Activated CD8-positive, alpha-beta T cell treated with anti-CD3 and anti-CD28 coated beads for 36 hours (primary cell): ENCODE measurements at regions not wholly inside any gene's neighbourhood (a gene's known extent, or its start where the extent isn't known, plus 50 kb on each side); places are given as distances from the start of the nearest gene placed in this dataset.

Source experiments
- ATAC-seq: fragments of 200-7000 bp; cut with Tn5 transposase; one replicate; pipeline ENCODE4 v1.10.0; 2021; ENCODE audit warnings: mild to moderate bottlenecking, moderate library complexity
- CTCF ChIA-PET: fragments of 350-600 bp; sonication (Branson Sonifier 250); formaldehyde crosslinking; loops from one replicate; lab custom pipeline; 2021; ENCODE audit warnings: antibody characterized with exemption; lab: Charles Lee
- POLR2A ChIA-PET: fragments of 350-600 bp; sonication (Branson Sonifier 250); formaldehyde crosslinking; loops from one replicate; lab custom pipeline; 2021; ENCODE audit warnings: antibody characterized with exemption; lab: Charles Lee
- DNase-seq: peaks from one replicate; pipeline ENCODE4 v3.0.0-alpha.2; 2020
- H3K27ac Mint-ChIP-seq: one replicate; pipeline ENCODE4 v1.8.0; 2021; ENCODE audit warnings: mild to moderate bottlenecking, mixed read lengths
- H3K27me3 Mint-ChIP-seq: one replicate; pipeline ENCODE4 v1.8.0; 2021; ENCODE audit warnings: mixed read lengths
- H3K36me3 Mint-ChIP-seq: one replicate; pipeline ENCODE4 v1.8.0; 2021; ENCODE audit warnings: low read depth, mixed read lengths
- H3K4me1 Mint-ChIP-seq: one replicate; pipeline ENCODE4 v1.8.0; 2021; ENCODE audit warnings: low read depth, mixed read lengths
- H3K4me3 Mint-ChIP-seq: one replicate; pipeline ENCODE4 v1.8.0; 2021; ENCODE audit warnings: mild to moderate bottlenecking, moderate library complexity, mixed read lengths
- H3K9me3 Mint-ChIP-seq: one replicate; pipeline ENCODE4 v1.8.0; 2021; ENCODE audit warnings: mixed read lengths
- intact Hi-C: fragments of 100-400 bp; cut with micrococcal nuclease; formaldehyde crosslinking; loops from one replicate; pipeline ENCODE4 v1.10.0; 2022
- TF ChIP-seq, protein P1 (sequence below): fragments of 200-600 bp; IDR thresholded peaks from one replicate; pipeline ENCODE4 v1.8.0; 2022; ENCODE audit warnings: antibody characterized with exemption, mild to moderate bottlenecking

DNA sequence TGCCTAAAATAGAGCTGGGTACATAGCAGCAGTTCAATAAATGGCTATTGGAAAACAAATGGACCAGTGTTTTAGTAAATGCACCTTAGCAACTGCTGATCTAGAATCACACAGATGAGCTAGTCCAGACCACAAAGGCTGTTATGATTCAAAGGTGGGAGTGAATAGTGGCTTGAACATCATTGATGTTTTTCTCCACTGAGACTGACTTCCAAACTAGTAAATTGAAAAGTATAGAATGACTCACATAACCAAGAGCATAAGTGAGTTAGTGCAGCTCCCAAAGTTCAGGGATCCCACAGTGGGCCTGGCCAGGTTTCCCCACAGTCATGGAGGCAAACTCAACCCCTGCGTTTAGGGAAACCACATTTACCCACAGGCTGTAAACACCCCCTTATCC, 106.7 kb upstream of the YPEL5 start:
- POLR2A ChIA-PET: no interaction called here
- intact Hi-C loops: no loop called here
- Mint-ChIP-seq H3K9me3 (no peaks in the 10 kb centered on the region), H3K27me3 (peaks cover 13% of the 10 kb centered on the region), H3K4me3 (no peak overlapping the region), H3K36me3 (no peaks in the 10 kb centered on the region), H3K4me1 (no peaks in the 10 kb centered on the region), H3K27ac (no peak overlapping the region)
- DNase-seq (no peak), ATAC-seq (peak; percentile 37)
- TF ChIP-seq, protein P1, sequence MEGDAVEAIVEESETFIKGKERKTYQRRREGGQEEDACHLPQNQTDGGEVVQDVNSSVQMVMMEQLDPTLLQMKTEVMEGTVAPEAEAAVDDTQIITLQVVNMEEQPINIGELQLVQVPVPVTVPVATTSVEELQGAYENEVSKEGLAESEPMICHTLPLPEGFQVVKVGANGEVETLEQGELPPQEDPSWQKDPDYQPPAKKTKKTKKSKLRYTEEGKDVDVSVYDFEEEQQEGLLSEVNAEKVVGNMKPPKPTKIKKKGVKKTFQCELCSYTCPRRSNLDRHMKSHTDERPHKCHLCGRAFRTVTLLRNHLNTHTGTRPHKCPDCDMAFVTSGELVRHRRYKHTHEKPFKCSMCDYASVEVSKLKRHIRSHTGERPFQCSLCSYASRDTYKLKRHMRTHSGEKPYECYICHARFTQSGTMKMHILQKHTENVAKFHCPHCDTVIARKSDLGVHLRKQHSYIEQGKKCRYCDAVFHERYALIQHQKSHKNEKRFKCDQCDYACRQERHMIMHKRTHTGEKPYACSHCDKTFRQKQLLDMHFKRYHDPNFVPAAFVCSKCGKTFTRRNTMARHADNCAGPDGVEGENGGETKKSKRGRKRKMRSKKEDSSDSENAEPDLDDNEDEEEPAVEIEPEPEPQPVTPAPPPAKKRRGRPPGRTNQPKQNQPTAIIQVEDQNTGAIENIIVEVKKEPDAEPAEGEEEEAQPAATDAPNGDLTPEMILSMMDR: no peak
- CTCF ChIA-PET: interaction anchor here (1.2 kb wide), 1 partner anchor 117 kb away, joined by 3 read pairs; no protein-coding TSS in a partner anchor

DNA sequence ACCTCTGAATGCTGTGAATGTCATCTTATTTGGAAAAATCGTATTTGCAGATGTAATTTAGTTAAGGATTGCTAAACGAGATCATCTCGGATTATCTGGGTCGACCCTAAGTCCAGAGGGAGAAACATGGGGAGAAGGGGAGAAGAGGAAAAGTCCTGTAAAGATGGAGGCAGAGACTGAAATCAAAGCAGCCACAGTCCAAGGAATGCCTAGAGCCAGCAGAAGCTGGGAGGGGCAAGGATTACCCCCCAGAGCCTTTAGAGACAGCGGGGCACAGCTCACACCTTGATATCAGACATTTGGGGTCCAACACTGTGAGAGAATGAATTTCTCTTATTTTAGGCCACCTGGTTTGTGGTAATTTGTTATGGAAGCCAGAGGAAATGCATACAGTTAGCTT, 104.9 kb upstream of the YPEL5 start:
- Mint-ChIP-seq H3K27me3 (peaks cover 13% of the 10 kb centered on the region), H3K36me3 (no peaks in the 10 kb centered on the region), H3K4me1 (no peaks in the 10 kb centered on the region), H3K9me3 (no peaks in the 10 kb centered on the region), H3K4me3 (no peak overlapping the region), H3K27ac (no peak overlapping the region)
- ATAC-seq: no peak
- TF ChIP-seq, protein P1: no peak
- DNase-seq: no peak
- ChIA-PET POLR2A (no interaction called here), CTCF (interaction anchor here (1.4 to 1.5 kb wide), 2 partner anchors 16 to 120 kb away, joined by 5 read pairs; no protein-coding TSS in a partner anchor)
- intact Hi-C loops: no loop called here

DNA sequence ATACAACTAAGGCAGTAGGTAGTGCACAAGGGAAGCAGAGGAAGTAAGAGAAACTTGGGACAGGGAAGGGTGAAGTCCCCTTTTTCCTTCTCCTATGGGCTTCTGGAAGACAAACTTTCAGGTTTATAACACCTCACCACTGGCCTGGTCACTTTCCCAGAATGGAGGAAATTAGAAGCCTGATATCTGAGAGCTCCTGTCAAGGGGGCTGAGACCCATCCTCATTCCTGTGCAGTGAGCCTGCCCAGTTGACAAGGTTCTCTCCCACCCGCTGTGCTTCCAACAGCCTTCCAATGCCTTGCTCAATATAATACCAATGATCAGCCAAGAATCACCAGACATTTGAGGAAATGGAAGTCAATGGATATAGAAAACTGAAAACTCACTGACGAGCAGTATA, 100.4 kb upstream of the YPEL5 start:
- no peak overlapping the region for H3K27ac Mint-ChIP-seq
- no peaks in the 10 kb centered on the region for H3K4me1 Mint-ChIP-seq
- H3K36me3 Mint-ChIP-seq: no peaks in the 10 kb centered on the region
- POLR2A ChIA-PET: no interaction called here
- intact Hi-C loops: no loop called here
- CTCF ChIA-PET: no interaction called here
- no peak overlapping the region for H3K4me3 Mint-ChIP-seq
- TF ChIP-seq, protein P1: no peak
- ATAC-seq: no peak
- no peak for DNase-seq
- H3K27me3 Mint-ChIP-seq: peaks cover 14% of the 10 kb centered on the region
- no peaks in the 10 kb centered on the region for H3K9me3 Mint-ChIP-seq

DNA sequence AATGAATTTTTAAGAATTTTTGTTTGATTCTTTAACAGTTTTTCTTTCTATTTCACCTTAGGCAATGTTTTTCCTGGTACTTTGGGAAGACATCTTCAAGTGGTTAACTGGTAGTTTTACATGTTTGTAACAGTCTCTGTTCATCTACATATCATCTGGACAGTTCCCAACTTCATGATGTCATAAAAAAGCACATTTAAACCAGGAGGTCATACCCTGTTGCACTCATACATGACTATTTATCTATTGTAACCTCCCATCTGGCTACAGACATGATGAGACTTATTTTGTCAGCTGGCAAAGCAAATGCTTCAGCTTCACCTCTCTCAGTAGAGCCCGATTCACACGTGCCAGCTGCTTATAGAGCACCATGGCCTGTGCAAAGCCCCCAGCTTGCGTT, 99.8 kb upstream of the YPEL5 start:
- no peak for DNase-seq
- POLR2A ChIA-PET: no interaction called here
- no peaks in the 10 kb centered on the region for H3K36me3 Mint-ChIP-seq
- TF ChIP-seq, protein P1: no peak
- CTCF ChIA-PET: no interaction called here
- no peak overlapping the region for H3K4me3 Mint-ChIP-seq
- H3K27me3 Mint-ChIP-seq: peaks cover 18% of the 10 kb centered on the region
- no peaks in the 10 kb centered on the region for H3K4me1 Mint-ChIP-seq
- ATAC-seq: no peak
- no peaks in the 10 kb centered on the region for H3K9me3 Mint-ChIP-seq
- H3K27ac Mint-ChIP-seq: no peak overlapping the region
- intact Hi-C loops: no loop called here

DNA sequence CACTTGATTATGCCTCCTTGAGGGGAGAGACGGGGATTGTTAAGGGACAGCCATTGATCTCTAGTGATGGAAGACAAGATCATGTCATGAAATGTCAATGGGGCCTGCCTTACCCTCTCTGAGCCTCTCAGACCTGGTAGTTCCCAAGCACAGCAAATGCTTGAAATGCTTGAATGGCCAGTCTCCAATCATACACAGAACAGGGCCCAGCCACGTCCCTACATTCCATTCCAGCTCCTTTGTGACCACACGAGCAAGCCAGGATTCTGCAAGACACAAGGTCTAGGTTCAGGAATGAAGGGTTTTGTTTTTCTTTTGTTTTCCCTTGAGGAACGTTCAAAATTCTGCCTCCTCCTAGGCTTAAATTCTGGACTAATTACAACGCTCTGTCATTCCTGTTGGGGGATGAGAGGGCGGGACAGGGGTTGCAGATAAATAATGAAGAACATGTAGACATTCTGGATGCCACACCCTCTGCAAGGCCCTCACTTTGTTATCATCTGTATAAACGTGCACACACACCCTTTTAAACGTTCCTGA, 98.1 kb upstream of the YPEL5 start:
- ATAC-seq: no peak
- intact Hi-C loops: no loop called here
- TF ChIP-seq, protein P1: no peak
- Mint-ChIP-seq H3K9me3 (no peaks in the 10 kb centered on the region), H3K4me1 (no peaks in the 10 kb centered on the region), H3K27ac (no peak overlapping the region), H3K4me3 (no peak overlapping the region), H3K36me3 (no peaks in the 10 kb centered on the region), H3K27me3 (peaks cover 15% of the 10 kb centered on the region)
- DNase-seq: no peak
- ChIA-PET POLR2A (no interaction called here), CTCF (no interaction called here)
